ENCODE measurements at regions not wholly inside any gene's neighbourhood (a gene's known extent, or its start where the extent isn't known, plus 50 kb on each side); places are given as distances from the start of the nearest gene placed in this dataset.

DNA sequence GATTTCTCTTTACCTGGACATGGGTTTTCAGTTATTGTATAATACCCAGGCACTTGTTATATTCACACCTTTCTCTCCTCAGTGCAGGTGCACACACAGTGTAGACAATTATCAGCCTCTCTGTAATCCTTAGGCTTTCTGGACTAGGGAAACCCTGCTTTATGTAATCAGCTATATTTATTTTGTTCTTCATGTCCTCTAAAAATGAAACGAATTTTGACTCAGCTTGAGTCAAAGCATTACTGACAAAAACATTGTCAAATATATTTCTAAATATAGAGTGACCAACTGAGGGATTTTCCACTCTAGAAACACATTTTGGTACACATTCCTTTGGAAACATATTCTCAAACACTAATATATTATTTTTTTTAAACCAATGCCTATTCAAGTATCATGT, 144.8 kb upstream of the GULP1 start:
- Histone ChIP-seq H3K27me3 (ENCODE audit: control insufficient read depth in 1 of 2, insufficient read depth in 2 of 2, low read length in 2 of 2) (no peaks in the 10 kb centered on the region), H3K4me3 (ENCODE audit: low read length) (no peak overlapping the region), H3K27ac (ENCODE audit: low read depth in 1 of 2, low read length in 2 of 2) (no peak overlapping the region), H3K9me3 (ENCODE audit: control insufficient read depth in 1 of 2, insufficient read depth in 1 of 2, low read length in 2 of 2) (no peaks in the 10 kb centered on the region), H3K36me3 (ENCODE audit: insufficient read depth, low read length) (no peaks in the 10 kb centered on the region), H3K4me1 (ENCODE audit: insufficient read depth, low read length) (no peaks in the 10 kb centered on the region)
- DNase-seq (no peak), ATAC-seq (ENCODE audit: poor library complexity) (no peak)
- no peak overlapping the region for H3K4me3 Mint-ChIP-seq
- no peak overlapping the region for H3K27ac Mint-ChIP-seq
- no peaks in the 10 kb centered on the region for H3K27me3 Mint-ChIP-seq
- H3K4me1 Mint-ChIP-seq (ENCODE audit: low read depth): no peaks in the 10 kb centered on the region
- POLR2A ChIA-PET: no interaction called here
- no peaks in the 10 kb centered on the region for H3K9me3 Mint-ChIP-seq
- CTCF ChIA-PET: no interaction called here
- TF ChIP-seq, protein P1, sequence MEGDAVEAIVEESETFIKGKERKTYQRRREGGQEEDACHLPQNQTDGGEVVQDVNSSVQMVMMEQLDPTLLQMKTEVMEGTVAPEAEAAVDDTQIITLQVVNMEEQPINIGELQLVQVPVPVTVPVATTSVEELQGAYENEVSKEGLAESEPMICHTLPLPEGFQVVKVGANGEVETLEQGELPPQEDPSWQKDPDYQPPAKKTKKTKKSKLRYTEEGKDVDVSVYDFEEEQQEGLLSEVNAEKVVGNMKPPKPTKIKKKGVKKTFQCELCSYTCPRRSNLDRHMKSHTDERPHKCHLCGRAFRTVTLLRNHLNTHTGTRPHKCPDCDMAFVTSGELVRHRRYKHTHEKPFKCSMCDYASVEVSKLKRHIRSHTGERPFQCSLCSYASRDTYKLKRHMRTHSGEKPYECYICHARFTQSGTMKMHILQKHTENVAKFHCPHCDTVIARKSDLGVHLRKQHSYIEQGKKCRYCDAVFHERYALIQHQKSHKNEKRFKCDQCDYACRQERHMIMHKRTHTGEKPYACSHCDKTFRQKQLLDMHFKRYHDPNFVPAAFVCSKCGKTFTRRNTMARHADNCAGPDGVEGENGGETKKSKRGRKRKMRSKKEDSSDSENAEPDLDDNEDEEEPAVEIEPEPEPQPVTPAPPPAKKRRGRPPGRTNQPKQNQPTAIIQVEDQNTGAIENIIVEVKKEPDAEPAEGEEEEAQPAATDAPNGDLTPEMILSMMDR (IDR thresholded peaks at IDR 0.05): no peak
- no peaks in the 10 kb centered on the region for H3K36me3 Mint-ChIP-seq (ENCODE audit: low read depth)
- intact Hi-C loops (cut with DNase I, micrococcal nuclease): no loop called here

DNA sequence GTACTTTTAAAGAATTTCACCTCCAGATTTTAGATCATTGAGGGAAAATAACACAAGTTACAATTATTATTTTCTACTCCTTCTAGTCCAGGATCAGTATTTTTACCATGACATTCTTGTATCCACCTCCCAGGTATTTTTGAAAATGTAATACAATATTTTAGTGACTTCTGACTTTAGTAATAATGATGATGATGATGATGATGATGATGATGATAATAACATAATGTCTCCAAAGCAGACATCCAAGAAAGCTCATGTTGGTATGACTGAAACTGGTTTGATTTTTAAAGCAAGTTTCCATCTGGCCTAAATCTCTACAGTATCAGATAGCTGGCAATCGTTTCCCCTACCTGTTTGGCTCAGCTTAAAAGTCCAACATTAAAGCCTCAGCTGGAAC, 140.0 kb upstream of the GULP1 start:
- H3K4me3 Mint-ChIP-seq: no peak overlapping the region
- POLR2A ChIA-PET: no interaction called here
- ATAC-seq (ENCODE audit: poor library complexity): no peak
- CTCF ChIA-PET: no interaction called here
- Histone ChIP-seq H3K9me3 (ENCODE audit: control insufficient read depth in 1 of 2, insufficient read depth in 1 of 2, low read length in 2 of 2) (peaks cover 0 to 4% of the 10 kb centered on the region in 2 experiments), H3K4me1 (ENCODE audit: insufficient read depth, low read length) (no peaks in the 10 kb centered on the region), H3K27me3 (ENCODE audit: control insufficient read depth in 1 of 2, insufficient read depth in 2 of 2, low read length in 2 of 2) (no peaks in the 10 kb centered on the region), H3K36me3 (ENCODE audit: insufficient read depth, low read length) (no peaks in the 10 kb centered on the region), H3K27ac (ENCODE audit: low read depth in 1 of 2, low read length in 2 of 2) (no peak overlapping the region), H3K4me3 (ENCODE audit: low read length) (no peak overlapping the region)
- H3K4me1 Mint-ChIP-seq (ENCODE audit: low read depth): no peaks in the 10 kb centered on the region
- H3K36me3 Mint-ChIP-seq (ENCODE audit: low read depth): no peaks in the 10 kb centered on the region
- DNase-seq: no peak
- no peak overlapping the region for H3K27ac Mint-ChIP-seq
- H3K27me3 Mint-ChIP-seq: no peaks in the 10 kb centered on the region
- H3K9me3 Mint-ChIP-seq: no peaks in the 10 kb centered on the region
- intact Hi-C loops (cut with DNase I, micrococcal nuclease): no loop called here
- TF ChIP-seq, protein P1 (IDR thresholded peaks at IDR 0.05): no peak

DNA sequence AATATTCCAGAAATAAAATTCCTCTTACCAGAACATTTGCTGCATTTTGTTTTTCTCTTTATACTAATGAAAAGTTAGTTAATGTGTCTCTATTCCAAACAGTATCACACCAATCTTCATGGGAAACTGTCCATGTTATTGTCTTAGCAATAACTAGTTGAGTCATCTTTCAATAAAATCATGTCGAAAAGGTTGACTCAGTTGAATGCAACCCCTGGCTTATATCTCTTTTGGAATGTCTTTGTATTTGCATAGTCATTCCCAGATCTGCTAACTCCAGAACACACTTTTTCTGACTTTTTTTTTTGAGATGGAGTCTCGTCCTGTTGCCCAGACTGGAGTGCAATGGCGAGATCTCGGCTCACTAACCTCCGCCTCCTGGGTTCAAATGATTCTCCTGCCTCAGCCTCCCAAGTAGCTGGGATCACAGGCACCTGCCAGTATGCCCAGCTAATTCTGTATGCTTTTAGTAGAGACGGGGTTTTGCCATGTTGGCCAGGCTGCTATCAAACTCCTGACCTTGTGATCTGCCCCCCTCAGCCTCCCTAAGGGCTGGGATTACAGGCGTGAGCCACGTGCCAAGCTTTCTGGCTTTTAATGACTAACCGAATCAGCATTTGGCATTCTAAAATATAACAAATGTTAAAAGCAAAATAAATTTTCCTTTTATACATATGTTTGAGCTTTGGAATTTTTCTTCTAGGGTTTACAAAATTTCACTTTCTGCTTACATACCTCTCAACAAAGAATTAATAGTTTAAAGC, 133.2 kb upstream of the GULP1 start:
- H3K4me3 Mint-ChIP-seq: no peak overlapping the region
- ATAC-seq (ENCODE audit: poor library complexity) (no peak), DNase-seq (no peak)
- POLR2A ChIA-PET: no interaction called here
- H3K27ac Mint-ChIP-seq: no peak overlapping the region
- Histone ChIP-seq H3K36me3 (ENCODE audit: insufficient read depth, low read length) (no peaks in the 10 kb centered on the region), H3K27me3 (ENCODE audit: control insufficient read depth in 1 of 2, insufficient read depth in 2 of 2, low read length in 2 of 2) (no peaks in the 10 kb centered on the region), H3K9me3 (ENCODE audit: control insufficient read depth in 1 of 2, insufficient read depth in 1 of 2, low read length in 2 of 2) (peaks cover 0 to 8% of the 10 kb centered on the region in 2 experiments), H3K4me3 (ENCODE audit: low read length) (no peak overlapping the region), H3K4me1 (ENCODE audit: insufficient read depth, low read length) (no peaks in the 10 kb centered on the region), H3K27ac (ENCODE audit: low read depth in 1 of 2, low read length in 2 of 2) (no peak overlapping the region)
- CTCF ChIA-PET: no interaction called here
- H3K36me3 Mint-ChIP-seq (ENCODE audit: low read depth): no peaks in the 10 kb centered on the region
- H3K27me3 Mint-ChIP-seq: no peaks in the 10 kb centered on the region
- TF ChIP-seq, protein P1 (IDR thresholded peaks at IDR 0.05): no peak
- no peaks in the 10 kb centered on the region for H3K4me1 Mint-ChIP-seq (ENCODE audit: low read depth)
- intact Hi-C loops (cut with DNase I, micrococcal nuclease): no loop called here
- peaks cover 2% of the 10 kb centered on the region for H3K9me3 Mint-ChIP-seq

All from CD4-positive, alpha-beta T cell (primary cell).